NCI-H748 (cell line): ENCODE measurements at regions not wholly inside any gene's neighbourhood (a gene's known extent, or its start where the extent isn't known, plus 50 kb on each side); places are given as distances from the start of the nearest gene placed in this dataset.

Experiments
- DNase-seq: peaks from one replicate; lab custom pipeline; 2025; ENCODE audit not compliant: unreplicated experiment; lab: John Stamatoyannopoulos, UW

DNA sequence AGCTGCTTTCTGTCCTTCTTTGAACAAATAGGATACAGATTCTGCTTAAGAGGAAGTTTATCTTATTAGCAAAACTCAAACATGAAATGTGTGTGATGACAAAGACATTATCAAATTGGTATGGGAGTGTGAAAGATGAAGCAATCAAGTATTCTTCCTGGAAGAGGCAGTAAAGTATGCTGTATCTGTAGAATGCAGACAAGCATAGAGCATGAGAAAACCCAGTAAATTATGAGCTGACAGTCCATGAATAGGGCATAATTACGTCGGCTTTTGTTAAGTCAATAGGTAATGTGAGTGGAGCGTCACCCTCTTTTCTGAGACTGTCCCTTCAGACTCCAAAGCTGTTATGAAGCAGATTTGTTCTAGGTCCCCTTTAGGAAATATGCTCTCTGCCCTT lies 458.6 kb upstream of the NWD2 start:
- peak; percentile 77 for DNase-seq

- DNase-seq: peak; percentile 50
These were observed 458.0 kb upstream of the NWD2 start for GRCh38 chr4:36786519-36786918.

GRCh38 chr4:36794716-36795115 lies 449.8 kb upstream of the NWD2 start:
- DNase-seq: no peak

GRCh38 chr4:36812149-36812548 lies 432.4 kb upstream of the NWD2 start:
- no peak for DNase-seq

- no peak for DNase-seq
These were observed 429.0 kb upstream of the NWD2 start for GRCh38 chr4:36815536-36815935.

DNA sequence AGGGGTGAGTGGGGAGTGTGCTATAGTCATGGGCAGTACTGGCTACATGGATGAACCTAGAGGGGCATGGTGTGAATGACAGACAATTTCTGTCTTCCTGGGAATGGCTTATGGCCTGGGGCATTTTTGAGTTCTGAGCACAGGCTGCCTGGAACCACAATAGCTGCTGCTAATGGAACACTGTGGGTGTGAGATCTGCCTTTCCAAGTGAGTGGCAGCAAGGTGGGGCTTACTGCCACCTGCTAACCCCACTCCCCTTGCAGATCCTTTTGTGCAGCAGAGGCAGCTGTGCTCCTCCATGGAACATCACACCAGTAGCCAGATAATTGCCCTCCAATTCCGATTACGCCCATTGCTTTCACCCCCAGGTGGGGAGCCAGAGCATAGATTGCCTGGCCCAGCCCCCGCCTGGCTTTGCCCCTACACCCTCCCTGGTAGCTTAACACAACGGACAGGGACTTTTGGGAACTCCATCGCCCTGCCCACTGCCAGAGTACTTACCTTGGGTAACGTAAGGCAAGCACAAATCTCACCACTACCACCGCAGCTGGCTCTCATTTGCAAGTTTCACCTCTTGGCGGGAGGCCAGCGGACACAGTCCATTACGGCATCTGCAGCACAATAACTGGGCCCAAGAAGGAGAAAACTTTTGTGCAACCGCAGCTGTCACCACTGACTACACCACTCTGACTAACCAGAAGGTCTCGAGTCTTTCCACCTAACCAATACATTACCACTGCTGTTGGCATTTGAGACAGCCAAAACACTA lies 421.2 kb upstream of the NWD2 start:
- DNase-seq: peak; percentile 73

DNA sequence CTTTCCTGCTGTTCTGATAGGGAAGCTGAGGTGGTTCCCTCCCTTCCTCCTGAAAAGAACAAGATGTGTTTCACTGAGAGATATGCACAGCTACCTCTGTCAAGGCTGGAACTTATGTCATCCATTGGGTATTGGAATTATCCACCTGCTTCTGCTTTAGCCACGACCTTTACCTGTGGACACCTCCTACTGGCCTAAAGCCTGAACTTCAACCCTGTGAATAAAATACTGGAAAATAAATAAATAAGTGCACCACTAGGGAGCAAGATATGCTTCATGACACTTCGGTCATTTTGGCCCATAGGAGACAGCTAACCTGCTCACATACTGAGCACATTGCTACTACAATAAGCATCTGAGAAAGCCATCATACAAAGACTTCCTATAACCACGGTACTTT lies 419.9 kb upstream of the NWD2 start:
- peak; percentile 2 for DNase-seq

- no peak for DNase-seq
These were observed 409.3 kb upstream of the NWD2 start for GRCh38 chr4:36835246-36835645.

DNA sequence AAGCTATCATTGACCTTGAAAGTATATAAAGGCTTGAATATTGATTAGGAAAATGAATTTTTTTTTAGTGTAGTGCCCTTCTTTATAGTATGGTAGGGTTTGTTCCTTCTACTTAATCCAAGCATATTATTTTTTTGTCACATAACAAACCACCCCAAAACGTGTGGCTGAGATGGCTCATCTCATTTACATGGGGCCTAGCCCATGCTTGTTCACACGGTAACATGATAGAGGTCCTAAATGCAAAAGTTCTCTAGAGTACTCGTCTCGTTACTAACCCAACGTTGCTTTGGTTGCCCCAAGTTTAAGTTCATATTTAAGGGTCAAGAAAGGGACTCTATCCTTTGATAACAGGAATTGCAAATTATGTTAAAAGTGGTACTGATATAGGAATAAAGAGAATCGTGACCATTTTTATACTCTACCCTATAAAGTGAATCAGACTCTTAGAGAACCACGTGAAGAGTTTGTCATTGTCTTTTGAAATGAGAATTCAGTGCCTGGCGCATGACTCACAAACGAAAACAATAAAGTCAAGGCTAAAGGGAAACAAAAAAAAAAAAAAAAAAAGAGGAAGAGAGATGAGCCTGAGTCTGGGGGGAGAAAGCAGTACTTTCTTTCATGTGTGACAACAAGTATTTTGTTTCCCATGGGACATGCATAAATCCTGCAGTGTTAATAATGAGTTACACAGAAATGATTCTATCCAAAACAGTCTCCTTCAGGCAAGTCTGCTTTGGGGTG lies 402.8 kb upstream of the NWD2 start:
- DNase-seq: no peak

DNA sequence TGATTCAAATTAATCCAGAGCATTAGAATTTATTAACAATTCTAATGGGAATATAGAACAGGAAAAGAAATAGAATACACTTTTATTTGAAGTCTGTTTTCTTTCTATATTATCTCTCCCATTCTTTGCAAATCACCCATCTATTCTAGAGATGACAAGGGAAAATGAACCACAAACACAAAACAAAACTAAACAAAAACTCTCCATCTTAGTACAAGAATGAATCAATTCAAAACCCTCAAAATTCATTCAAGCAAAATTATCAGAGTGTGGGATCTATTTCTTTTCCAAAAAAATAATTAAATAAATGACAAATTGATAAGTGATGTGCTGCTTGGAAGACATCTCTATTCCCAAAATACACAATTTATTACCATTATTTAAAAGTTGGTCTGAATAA lies 400.1 kb upstream of the NWD2 start:
- DNase-seq: no peak

GRCh38 chr4:36852856-36853255 lies 391.7 kb upstream of the NWD2 start:
- DNase-seq: no peak

- DNase-seq: no peak
These were observed 390.0 kb upstream of the NWD2 start for GRCh38 chr4:36854554-36854953.

- DNase-seq: no peak
These were observed 380.9 kb upstream of the NWD2 start for GRCh38 chr4:36863601-36864000.

DNA sequence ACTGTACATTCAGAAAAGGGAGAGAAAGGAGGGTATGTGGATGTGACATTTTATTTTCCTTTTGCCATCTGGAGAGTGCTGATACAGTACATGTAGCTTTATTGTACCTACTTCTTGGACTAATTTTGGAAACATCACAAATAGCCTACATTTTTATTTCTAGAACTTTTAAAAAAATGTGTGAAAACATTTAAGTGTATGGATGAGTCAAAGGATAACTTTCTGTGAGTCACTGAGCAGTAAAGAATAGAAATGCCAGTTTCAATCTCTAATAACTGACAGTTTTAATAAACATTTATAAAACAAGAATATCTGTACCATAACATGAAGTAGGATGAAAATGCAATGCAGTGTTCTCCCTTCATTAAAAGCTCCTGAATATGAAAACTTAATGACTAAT lies 374.4 kb upstream of the NWD2 start:
- no peak for DNase-seq

- DNase-seq: no peak
These were observed 371.9 kb upstream of the NWD2 start for GRCh38 chr4:36872679-36873078.

DNA sequence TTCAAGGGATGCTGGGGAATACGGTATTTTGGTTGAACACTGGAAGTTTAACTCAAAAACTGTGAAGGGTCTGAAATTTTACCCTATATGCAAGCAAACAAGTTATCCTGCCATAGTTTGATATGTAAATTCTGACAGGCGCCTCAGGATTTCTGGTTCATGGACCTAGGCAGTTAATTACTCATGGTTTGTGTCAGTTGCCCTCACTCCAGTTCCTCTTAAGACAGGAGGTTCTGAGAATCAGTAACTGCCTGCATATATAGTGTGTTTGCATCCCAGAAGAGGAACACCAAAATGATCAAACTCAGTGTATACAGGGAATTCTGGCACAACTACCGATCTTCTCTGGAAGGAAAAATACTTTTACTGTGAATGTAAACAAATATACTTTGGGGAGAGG lies 360.4 kb upstream of the NWD2 start:
- no peak for DNase-seq

GRCh38 chr4:36891971-36892370 lies 352.6 kb upstream of the NWD2 start:
- no peak for DNase-seq

DNA sequence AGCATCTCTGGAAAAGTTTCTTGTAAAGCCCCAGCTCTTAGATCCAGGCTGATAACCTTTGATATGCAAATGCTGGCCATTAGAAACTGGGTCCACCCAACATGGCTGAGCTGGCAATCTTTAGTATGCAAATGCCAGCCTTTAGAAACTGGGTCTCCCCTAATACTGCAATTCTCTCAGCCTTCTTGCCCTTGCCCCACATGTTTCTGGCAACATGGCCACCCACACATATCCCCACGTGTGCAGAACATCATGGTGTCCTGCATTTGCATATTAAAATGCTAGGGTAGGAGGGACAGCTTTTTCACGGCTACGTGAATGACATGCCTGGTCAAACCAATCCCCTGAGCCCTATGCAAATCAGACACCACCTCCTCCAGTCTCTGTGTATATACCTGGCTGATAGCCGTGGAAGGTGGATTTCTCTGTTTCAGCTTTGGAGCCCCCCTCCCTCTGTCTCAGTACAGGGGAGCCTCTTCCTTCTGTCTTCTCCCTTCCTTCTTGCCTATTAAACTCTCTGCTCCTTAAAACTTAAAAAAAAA lies 344.0 kb upstream of the NWD2 start:
- no peak for DNase-seq

GRCh38 chr4:36904823-36905222 lies 339.7 kb upstream of the NWD2 start:
- no peak for DNase-seq

DNA sequence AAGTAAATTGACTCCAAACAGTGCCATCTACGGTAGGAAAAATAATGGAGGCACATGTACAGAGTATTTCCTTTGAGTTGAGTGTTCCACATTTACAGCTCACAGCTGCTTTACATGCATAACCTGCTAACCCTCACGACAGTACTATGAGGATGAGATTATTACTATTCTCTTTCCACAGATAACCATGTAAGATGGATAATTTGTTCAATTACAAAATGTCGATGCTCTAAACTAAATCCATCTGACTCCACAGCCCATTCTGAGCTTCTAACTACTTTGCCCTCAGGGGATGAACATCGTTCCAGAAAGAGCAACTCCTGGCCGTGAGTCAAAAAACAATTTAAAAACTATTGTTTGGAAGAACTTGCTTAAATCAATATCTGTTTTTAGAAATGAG lies 330.4 kb upstream of the NWD2 start:
- peak; percentile 12 for DNase-seq

DNA sequence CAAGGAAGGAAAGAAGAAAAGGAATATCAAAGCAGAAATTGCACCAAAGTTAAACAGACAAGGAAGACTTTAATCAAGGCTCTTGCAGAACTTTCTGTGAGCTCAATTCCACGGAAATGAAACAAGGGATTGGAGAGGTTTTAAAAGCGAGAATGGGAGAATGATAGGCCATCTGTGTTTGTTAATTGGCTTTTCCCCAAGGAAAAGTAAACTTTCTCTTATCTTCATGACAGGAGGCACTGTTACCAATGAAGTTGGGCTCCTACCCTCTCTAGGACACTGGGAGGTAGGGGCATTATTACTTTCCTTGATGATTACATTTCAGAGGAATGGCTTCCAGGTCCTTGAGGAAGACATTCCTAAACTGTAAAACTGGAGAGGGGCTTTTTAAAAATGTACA lies 328.8 kb upstream of the NWD2 start:
- no peak for DNase-seq

- no peak for DNase-seq
These were observed 327.1 kb upstream of the NWD2 start for GRCh38 chr4:36917413-36917812.
